A673 (cell line): ENCODE measurements at regions not wholly inside any gene's neighbourhood (a gene's known extent, or its start where the extent isn't known, plus 50 kb on each side); places are given as distances from the start of the nearest gene placed in this dataset.

Experiments used
- EZH2 ChIP-seq: fragments of 200-600 bp; sonication (generic); IDR thresholded peaks from 2 replicates; pipeline ENCODE4 v1.6.1; 2017; ENCODE audit warnings: borderline replicate concordance, low read depth, mild to moderate bottlenecking, mixed read lengths, antibody characterized with exemption, low read length; ENCODE audit not compliant: poor library complexity, severe bottlenecking
- TF ChIP-seq, protein P1 (sequence below): fragments of 300-800, 200-600 bp; sonication (generic); conservative IDR thresholded peaks from 2 replicates; pipeline ENCODE4 v1.5.1; 2017; ENCODE audit warnings: low read depth, mild to moderate bottlenecking, antibody characterized with exemption, low read length, moderate library complexity, mixed read lengths

- TF ChIP-seq, protein P1, sequence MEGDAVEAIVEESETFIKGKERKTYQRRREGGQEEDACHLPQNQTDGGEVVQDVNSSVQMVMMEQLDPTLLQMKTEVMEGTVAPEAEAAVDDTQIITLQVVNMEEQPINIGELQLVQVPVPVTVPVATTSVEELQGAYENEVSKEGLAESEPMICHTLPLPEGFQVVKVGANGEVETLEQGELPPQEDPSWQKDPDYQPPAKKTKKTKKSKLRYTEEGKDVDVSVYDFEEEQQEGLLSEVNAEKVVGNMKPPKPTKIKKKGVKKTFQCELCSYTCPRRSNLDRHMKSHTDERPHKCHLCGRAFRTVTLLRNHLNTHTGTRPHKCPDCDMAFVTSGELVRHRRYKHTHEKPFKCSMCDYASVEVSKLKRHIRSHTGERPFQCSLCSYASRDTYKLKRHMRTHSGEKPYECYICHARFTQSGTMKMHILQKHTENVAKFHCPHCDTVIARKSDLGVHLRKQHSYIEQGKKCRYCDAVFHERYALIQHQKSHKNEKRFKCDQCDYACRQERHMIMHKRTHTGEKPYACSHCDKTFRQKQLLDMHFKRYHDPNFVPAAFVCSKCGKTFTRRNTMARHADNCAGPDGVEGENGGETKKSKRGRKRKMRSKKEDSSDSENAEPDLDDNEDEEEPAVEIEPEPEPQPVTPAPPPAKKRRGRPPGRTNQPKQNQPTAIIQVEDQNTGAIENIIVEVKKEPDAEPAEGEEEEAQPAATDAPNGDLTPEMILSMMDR, result no peak
- no peak for TF ChIP-seq EZH2
Measured at GRCh38 chr12:24507827-24508226, 441.1 kb downstream of the BCAT1 start.
